Hematopoietic multipotent progenitor cell (in vitro differentiated cells): ENCODE measurements at regions not wholly inside any gene's neighbourhood (a gene's known extent, or its start where the extent isn't known, plus 50 kb on each side); places are given as distances from the start of the nearest gene placed in this dataset.
A peak's percentile ranks its signal among the peaks of the same experiment; 100 is the strongest.

Experiments
- DNase-seq, 3 donors: peaks; one replicate each; pipeline ENCODE4 v3.0.0-alpha.2; 2011 to 2015; ENCODE audit warnings: low read depth in 2 of 3, low spot score in 2 of 3

DNA sequence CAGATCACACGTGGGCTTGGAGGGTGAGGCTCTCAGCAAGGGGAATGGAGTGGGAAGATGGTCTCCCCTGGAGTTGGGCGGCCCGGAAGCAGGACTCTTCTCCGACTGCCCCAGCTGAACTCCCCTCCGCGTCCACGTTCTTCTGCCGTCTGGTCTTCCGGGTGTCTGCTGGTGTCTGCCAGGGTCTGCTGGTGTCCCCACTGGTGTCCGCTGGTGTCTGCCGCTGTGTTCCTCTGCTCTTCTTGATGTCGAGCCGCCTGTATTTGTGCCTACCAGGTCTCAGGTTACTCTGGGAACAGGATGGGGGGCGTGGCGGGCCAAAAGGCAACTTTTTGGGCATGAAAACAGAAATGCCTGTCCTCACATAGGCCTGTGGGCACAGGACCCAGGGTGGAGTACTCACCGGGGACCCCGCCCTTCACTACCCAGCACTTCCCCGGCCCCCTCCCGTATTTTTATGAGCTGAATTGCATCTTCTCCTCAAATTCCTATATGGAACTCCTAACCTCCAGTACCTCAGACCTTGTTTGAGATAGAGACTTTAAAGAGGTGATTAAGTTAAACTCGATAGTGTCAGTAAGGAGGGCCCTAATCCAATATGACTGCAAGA lies 675.4 kb downstream of the SEMA5A start:
- DNase-seq: no peak

DNA sequence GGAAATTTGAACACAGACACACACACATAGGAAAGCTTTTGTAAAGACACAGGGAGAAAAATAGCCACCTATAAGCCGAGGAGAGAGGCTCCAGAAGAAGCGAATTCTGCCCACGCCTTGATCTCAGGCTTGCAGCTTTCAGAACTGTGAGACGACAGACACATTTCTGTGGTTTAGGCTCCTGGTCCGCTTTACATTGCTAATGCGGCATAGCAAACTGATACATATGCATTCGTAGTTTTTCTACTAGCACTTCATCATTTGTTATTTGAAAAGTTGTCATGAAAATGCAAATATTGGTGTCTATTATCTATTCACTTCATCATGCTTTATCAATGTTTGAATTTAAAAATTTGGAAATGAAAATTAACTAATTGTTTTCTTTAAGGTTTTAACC lies 674.9 kb downstream of the SEMA5A start:
- DNase-seq: no peak

- DNase-seq: no peak
Observed at GRCh38 chr5:8871446-8871845, 674.4 kb downstream of the SEMA5A start.

- DNase-seq: no peak
Observed at GRCh38 chr5:8875722-8876121, 670.2 kb downstream of the SEMA5A start.

DNA sequence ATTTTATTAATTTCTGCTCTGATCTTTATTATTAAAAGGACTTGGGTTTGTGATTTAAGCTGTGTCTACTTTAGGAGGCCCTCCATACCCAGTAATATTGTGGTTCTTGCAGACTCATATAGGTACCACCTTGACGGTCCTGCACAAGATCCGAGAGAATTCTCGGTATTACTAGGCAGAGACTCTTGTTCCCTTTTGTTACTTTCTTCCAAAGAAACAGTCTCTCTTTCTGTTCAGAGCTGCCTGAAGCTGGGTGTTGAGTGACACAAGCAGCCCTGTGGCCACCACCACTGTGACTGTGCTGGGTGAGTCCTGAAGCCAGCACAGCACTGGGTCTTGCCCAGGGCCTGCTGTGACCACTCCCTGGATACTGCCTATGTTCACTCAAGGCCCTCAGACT lies 666.6 kb downstream of the SEMA5A start:
- no peak for DNase-seq

DNA sequence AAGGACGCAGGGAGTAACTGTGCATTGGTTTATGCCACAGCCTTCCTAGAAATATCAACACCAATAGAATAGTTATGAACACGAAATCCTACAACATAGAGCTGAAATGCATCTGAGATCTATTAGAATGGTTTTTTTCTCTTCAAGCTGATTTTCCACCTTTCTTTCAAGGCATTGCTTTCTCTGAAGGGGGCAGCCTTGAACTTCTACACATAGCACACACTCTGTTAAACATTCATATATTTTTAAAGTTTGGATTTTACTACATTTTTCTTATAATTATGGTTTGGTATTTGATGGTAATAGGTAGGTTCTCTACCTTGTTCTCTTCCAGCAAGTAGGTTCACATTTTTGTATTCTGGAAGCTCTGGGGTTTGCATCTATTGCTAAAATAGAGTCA lies 661.8 kb downstream of the SEMA5A start:
- DNase-seq: no peak

- no peak for DNase-seq
Observed at GRCh38 chr5:8892926-8893325, 652.9 kb downstream of the SEMA5A start.

DNA sequence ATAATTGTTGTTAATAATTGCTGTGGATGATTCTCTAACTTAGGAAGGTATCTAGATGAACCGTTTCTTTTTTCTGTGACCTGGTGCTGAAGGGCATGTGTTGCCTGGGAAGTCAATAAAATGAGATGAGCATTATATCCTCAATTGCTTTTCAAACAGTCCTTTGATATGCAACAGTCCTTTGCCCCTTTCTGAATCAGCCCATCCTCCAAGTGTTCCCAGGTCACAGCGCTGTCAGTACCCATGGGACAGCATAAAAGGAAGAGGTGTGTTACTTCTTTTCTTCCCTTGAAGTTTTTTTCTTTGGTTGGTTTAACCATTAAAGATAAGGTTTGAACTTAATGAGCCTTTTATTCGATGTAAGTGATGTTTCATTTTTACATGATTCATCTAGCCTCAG lies 651.8 kb downstream of the SEMA5A start:
- no peak for DNase-seq

- DNase-seq: no peak
Observed at GRCh38 chr5:8895062-8895461, 650.8 kb downstream of the SEMA5A start.

GRCh38 chr5:8895599-8895998 lies 650.3 kb downstream of the SEMA5A start:
- DNase-seq: no peak

DNA sequence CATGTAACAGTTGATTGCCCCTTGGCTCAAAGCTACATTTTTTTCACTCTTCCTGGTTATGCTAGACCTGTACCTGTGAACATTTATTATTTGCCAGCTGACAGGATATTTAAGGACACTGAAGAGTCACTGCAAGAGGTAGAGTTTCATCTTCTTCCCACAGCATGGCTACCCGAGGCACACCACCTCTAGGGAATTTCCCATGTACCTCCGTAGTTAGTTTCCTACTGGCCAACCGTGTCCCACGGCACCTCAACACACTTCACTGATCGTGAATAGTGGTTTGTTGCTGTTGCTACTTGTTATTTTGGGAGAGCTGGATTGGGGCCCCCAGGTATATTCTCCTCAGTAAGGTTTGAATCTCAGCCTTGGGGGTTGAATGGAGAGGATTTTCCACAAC lies 648.6 kb downstream of the SEMA5A start:
- DNase-seq: no peak

GRCh38 chr5:8905021-8905420 lies 640.9 kb downstream of the SEMA5A start:
- no peak for DNase-seq

DNA sequence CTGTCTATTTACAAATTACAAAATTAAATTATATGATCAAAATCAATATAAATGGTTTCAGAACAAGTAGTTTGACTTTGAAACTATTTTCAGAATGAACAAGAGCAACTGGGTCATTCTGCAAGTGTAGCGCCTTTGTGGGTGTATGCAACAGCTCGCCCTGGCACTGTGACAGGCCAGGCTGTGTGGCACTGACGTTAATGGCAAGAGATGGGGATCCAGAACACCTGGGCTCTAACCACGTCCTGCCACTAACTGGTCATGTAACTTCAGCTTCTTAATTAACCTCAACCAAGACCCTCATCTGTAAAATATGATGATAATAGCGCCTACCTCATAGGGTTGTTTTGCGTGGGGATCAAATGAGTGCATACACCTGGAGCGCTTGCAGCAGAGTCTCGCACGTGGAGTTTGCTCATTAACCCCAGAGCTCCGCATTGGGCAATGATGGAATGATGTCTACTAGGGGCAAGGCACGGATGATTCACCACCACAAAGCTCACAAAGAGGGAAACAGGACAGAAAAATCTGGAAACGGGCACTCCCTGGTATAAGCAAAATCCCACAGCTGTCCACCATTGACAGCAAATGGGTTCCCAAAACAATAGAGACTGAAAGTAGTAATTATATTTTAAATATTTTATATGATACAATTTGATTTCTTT lies 639.4 kb downstream of the SEMA5A start:
- no peak for DNase-seq

DNA sequence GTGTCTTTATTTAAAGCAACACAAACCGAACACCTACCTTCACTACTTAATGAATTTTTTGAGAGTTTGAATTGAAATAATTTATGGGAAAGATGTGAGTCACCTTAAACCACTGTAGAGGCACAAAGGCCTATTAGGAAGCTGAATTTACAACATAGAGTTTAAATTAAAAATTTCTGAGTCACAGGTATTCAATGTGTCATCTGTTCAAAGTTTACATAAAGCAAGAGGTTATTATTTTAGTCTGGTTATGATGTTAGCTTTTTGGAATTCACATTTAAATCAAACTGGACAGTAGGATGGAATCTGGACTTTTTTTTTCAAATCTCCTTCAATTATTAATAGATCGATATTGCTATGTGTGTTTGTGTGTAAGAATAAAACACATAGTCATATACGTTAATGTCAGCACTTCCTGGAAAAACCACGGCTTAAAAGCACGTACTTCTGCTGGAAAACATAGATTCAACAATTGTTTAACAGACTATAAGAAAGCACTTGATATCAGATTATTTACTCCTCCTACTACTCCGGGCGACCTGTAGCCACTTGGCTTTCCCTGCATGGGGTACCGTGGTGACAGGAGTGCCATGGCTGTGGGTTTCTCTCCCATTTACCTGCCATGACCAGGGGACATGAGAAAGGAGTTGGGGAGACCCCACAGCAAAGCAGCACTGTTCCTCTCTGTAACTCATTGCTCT lies 638.6 kb downstream of the SEMA5A start:
- DNase-seq: no peak

- DNase-seq: peak in 2 of 3 donors; percentile 3 to 55
Observed at GRCh38 chr5:8908055-8908683, 637.7 kb downstream of the SEMA5A start.

GRCh38 chr5:8912106-8912505 lies 633.8 kb downstream of the SEMA5A start:
- DNase-seq: no peak

GRCh38 chr5:8913522-8913921 lies 632.4 kb downstream of the SEMA5A start:
- DNase-seq: no peak

DNA sequence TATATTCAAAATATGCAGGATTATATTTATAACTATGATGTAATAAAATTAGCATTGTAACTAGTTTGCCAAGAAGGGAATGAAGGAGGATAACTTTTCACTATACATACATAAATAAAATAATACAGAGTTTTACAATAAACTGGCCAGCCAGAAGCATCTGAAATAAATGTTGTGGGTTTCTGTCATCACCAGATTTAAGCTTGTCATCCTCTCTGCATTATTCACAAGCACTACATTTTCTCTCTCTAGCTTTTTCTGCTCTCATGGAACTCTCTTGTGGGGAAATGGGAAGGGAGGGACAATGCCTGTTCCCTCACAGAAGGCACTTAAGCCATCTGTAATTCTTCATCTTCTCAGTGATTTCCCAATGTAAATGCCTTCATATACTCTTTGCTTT lies 626.8 kb downstream of the SEMA5A start:
- DNase-seq: no peak

DNA sequence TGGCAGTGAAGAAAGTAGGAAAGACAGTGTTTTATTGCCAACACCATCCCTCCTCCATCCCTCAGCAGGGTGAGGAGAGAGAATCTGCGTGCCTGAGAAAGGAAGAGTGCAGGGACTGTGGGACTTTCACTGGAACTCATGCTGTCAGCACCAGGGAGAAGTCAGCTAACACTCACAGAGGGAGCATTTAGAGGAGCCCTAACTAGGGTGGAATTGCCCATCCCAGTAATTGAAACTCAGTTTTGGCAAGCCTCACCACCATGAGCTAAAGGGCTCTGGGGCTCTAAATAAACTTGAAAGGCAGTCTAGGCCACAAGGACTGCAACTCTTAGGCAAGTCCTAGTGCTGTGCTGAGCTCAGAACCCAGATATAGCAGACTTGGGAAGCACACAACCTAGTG lies 622.3 kb downstream of the SEMA5A start:
- no peak for DNase-seq

DNA sequence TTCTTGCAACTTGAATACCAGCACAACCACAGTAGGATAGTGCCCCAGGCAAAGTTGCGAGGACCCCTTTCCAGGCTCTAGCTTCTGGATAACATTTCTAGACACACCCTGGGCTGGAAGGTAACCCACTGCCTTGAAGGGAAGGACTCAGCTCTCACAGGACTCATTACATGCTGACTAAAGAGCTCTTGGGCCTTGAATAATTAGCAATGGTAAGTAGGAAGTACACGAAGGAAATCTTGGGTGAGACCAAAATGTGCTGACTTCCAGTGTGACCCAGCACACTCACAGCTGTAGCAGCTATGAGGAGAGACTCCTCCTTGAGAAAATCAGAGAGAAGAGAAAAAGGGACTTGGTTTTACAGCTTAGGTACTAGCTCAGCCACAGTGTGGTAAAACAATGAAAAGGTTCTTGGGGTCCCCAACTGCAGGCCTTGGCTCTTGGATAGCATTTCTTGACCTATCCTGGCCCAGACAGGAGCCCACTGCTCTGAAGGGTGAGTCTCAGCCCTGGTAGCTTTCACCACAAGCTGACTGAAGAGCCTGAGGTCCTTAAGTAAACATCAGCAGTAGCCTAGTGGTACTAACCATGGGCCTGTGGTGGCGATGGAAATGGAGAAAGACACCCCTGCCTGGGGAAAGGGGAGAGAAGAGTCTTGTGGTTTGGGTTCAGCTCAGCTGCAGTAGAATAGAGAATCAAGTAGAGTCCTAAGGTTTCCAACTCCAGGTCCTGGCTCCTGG lies 621.7 kb downstream of the SEMA5A start:
- no peak for DNase-seq

GRCh38 chr5:8930021-8930420 lies 615.9 kb downstream of the SEMA5A start:
- no peak for DNase-seq
